Upper lobe of left lung (tissue), 4 donors: ENCODE measurements at regions not wholly inside any gene's neighbourhood (a gene's known extent, or its start where the extent isn't known, plus 50 kb on each side); places are given as distances from the start of the nearest gene placed in this dataset.

Experiments
- CTCF ChIP-seq, 6 experiments: fragments of 450-650 bp in 4 of 6; fragments of 200-600 bp in 2 of 6; sonication (generic) in 2 of 6; IDR thresholded peaks; one replicate each; pipeline ENCODE4 v1.5.1; 2016 to 2019; ENCODE audit warnings: antibody characterized with exemption in 6 of 6
- EP300 ChIP-seq, 4 donors: sonication (generic); formaldehyde crosslinking; IDR thresholded peaks; one replicate each; pipeline ENCODE4 v1.5.1; 2017; ENCODE audit warnings: antibody characterized with exemption in 4 of 4, control low read depth in 2 of 4
- POLR2A ChIP-seq, 4 donors: fragments of 450-650 bp; IDR thresholded peaks; one replicate each; pipeline ENCODE4 v1.5.1; 2016 to 2017; ENCODE audit warnings: antibody characterized with exemption in 4 of 4, mild to moderate bottlenecking in 2 of 4
- POLR2AphosphoS5 ChIP-seq, 2 donors: sonication (generic); formaldehyde crosslinking; IDR thresholded peaks; one replicate each; pipeline ENCODE4 v1.5.1; 2017; ENCODE audit warnings: antibody characterized with exemption in 2 of 2

GRCh38 chr9:14962193-14962882, 52.1 kb upstream of the FREM1 start:
- TF ChIP-seq CTCF (IDR thresholded peaks at IDR 0.05) (no peak), POLR2A (IDR thresholded peaks at IDR 0.05) (no peak), EP300 (IDR thresholded peaks at IDR 0.05) (no peak), POLR2AphosphoS5 (IDR thresholded peaks at IDR 0.05) (no peak)
